Retinal pigment epithelial cell (primary cell): ENCODE measurements at regions not wholly inside any gene's neighbourhood (a gene's known extent, or its start where the extent isn't known, plus 50 kb on each side); places are given as distances from the start of the nearest gene placed in this dataset.

Experiments
- DNase-seq: peaks from one replicate; pipeline ENCODE4 v3.0.0-alpha.2; 2010; ENCODE audit warnings: low read depth
- H3K4me3 ChIP-seq: 2 replicates; pipeline ENCODE4 v1.5.1; 2011; ENCODE audit warnings: mild to moderate bottlenecking, low read length, control low read depth, moderate library complexity
- TF ChIP-seq, protein P1 (sequence below): conservative IDR thresholded peaks from 2 replicates; pipeline ENCODE4 v1.5.1; 2011; ENCODE audit warnings: low read depth, low read length, control low read depth, inconsistent platforms

GRCh38 chr5:20129501-20129900 is 141.5 kb upstream of the CDH18 start:
- no peak overlapping the region for H3K4me3 ChIP-seq
- TF ChIP-seq, protein P1, sequence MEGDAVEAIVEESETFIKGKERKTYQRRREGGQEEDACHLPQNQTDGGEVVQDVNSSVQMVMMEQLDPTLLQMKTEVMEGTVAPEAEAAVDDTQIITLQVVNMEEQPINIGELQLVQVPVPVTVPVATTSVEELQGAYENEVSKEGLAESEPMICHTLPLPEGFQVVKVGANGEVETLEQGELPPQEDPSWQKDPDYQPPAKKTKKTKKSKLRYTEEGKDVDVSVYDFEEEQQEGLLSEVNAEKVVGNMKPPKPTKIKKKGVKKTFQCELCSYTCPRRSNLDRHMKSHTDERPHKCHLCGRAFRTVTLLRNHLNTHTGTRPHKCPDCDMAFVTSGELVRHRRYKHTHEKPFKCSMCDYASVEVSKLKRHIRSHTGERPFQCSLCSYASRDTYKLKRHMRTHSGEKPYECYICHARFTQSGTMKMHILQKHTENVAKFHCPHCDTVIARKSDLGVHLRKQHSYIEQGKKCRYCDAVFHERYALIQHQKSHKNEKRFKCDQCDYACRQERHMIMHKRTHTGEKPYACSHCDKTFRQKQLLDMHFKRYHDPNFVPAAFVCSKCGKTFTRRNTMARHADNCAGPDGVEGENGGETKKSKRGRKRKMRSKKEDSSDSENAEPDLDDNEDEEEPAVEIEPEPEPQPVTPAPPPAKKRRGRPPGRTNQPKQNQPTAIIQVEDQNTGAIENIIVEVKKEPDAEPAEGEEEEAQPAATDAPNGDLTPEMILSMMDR: no peak
- no peak for DNase-seq

- TF ChIP-seq, protein P1: no peak
- H3K4me3 ChIP-seq: no peak overlapping the region
- DNase-seq: no peak
Measured at GRCh38 chr5:20128343-20128742, 140.3 kb upstream of the CDH18 start.

GRCh38 chr5:20114526-20114925 is 126.5 kb upstream of the CDH18 start:
- DNase-seq: no peak
- TF ChIP-seq, protein P1: no peak
- H3K4me3 ChIP-seq: no peak overlapping the region

DNA sequence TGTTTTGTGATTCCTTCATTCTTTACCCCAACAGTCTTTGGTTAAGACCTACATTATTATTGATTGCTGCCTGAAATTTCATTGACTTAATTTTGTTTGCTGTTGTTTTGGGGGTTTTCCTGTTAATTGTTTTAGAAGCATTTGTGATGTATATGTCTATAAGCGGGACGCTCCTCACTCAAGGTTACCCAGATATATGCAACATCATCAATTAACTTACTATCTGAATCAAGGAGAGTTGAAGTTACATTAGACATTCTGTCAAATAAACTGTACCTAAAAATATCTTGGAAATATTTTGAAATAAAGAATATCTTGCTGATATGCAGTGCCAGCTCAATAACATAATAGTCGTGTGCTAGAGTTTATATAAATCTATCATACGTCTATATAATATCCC is 125.9 kb upstream of the CDH18 start:
- TF ChIP-seq, protein P1: no peak
- no peak overlapping the region for H3K4me3 ChIP-seq
- DNase-seq: no peak

GRCh38 chr5:20113031-20113715 is 125.2 kb upstream of the CDH18 start:
- no peak overlapping the region for H3K4me3 ChIP-seq
- TF ChIP-seq, protein P1: no peak
- DNase-seq: no peak

- no peak for DNase-seq
- no peak overlapping the region for H3K4me3 ChIP-seq
- TF ChIP-seq, protein P1: no peak
Measured at GRCh38 chr5:20109326-20109725, 121.3 kb upstream of the CDH18 start.

GRCh38 chr5:20105915-20106314 is 117.9 kb upstream of the CDH18 start:
- no peak for DNase-seq
- TF ChIP-seq, protein P1: no peak
- no peak overlapping the region for H3K4me3 ChIP-seq
